ENCODE measurements at regions not wholly inside any gene's neighbourhood (a gene's known extent, or its start where the extent isn't known, plus 50 kb on each side); places are given as distances from the start of the nearest gene placed in this dataset.

DNA sequence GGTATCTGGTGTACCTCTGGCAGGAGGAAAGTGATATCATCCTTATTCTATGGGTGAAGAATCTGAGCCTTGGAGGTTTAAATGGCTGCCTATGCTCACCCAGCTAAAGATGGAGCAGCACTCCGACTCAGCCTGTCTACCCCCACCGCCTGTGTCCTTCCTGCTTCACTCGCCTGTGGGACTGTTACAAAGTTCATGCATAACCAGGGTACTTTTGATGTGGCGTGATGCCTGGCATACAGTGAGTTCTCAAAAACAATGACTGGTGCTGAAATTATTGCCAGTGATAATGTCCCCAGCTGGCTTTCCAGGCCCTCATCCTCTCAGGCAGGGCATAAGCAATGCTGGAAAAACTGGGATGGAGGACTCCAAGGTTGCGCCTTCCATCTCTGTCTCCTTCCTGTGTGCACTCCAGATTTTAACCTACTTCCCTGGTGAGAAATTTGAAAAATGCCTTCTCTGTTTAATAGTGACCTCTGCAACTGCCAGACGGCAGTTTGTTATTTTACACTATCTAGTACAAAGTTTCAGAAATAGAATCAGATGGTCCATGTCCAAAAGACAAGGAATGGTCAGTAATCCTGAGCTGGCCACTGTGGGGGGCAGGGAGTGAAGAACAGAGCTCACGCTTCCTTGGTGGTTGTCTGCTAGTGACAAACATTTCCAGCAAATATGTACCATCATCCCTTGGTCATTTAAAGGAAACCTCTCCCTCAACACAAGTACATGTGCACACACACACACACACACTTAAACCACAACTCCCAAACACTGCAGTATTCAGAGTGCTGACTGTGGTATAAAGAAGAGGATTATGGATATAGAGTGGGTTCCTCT, 86.5 kb upstream of the NMNAT3 start:
- Histone ChIP-seq H3K79me2 (ENCODE audit: control insufficient read depth, insufficient read depth, low read length) (no peaks in the 10 kb centered on the region), H3K9me3 (ENCODE audit: control extremely low read depth in 1 of 3, control insufficient read depth in 2 of 3, insufficient read depth in 1 of 3, low read length in 2 of 3) (peaks cover 0 to 4% (median 0%) of the 10 kb centered on the region in 3 donors), H3K27ac (ENCODE audit: low read length in 2 of 2) (no peak overlapping the region), H2AFZ (ENCODE audit: insufficient read depth, low read depth, low read length, poor library complexity, severe bottlenecking) (no peak overlapping the region), H3K9ac (ENCODE audit: low read length) (no peak overlapping the region), H3K4me2 (replicated peaks; ENCODE audit: low read depth, low read length, poor library complexity, severe bottlenecking) (no peak overlapping the region), H3K4me1 (ENCODE audit: control insufficient read depth in 2 of 2, insufficient read depth in 2 of 2, low read length in 2 of 2) (no peaks in the 10 kb centered on the region), H4K20me1 (ENCODE audit: control insufficient read depth, insufficient read depth, low read length, poor library complexity, severe bottlenecking) (no peaks in the 10 kb centered on the region), H3K4me3 (ENCODE audit: control extremely low read depth in 1 of 5, extremely low read depth in 1 of 5, insufficient read depth in 1 of 5, low read depth in 2 of 5, low read length in 4 of 5) (no peak overlapping the region), H3K27me3 (replicated peaks in 1 of 4; ENCODE audit: control extremely low read depth in 1 of 4, control insufficient read depth in 3 of 4, insufficient read depth in 4 of 4, low read length in 3 of 4) (no peaks in the 10 kb centered on the region), H3K36me3 (replicated peaks in 1 of 2; ENCODE audit: control extremely low read depth in 1 of 2, control insufficient read depth in 1 of 2, extremely low read depth in 1 of 2, insufficient read depth in 2 of 2, low read length in 1 of 2) (no peaks in the 10 kb centered on the region)
- TF ChIP-seq, protein P1, sequence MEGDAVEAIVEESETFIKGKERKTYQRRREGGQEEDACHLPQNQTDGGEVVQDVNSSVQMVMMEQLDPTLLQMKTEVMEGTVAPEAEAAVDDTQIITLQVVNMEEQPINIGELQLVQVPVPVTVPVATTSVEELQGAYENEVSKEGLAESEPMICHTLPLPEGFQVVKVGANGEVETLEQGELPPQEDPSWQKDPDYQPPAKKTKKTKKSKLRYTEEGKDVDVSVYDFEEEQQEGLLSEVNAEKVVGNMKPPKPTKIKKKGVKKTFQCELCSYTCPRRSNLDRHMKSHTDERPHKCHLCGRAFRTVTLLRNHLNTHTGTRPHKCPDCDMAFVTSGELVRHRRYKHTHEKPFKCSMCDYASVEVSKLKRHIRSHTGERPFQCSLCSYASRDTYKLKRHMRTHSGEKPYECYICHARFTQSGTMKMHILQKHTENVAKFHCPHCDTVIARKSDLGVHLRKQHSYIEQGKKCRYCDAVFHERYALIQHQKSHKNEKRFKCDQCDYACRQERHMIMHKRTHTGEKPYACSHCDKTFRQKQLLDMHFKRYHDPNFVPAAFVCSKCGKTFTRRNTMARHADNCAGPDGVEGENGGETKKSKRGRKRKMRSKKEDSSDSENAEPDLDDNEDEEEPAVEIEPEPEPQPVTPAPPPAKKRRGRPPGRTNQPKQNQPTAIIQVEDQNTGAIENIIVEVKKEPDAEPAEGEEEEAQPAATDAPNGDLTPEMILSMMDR (IDR thresholded peaks at IDR 0.05): no peak
- TF ChIP-seq EZH2 (IDR thresholded peaks at IDR 0.05; ENCODE audit: borderline replicate concordance, insufficient read depth, low read depth, low read length, poor library complexity, severe bottlenecking): no peak
- ChIA-PET CTCF (no interaction called here), POLR2A (no interaction called here)
- ATAC-seq (ENCODE audit: low read depth): no peak
- Mint-ChIP-seq H3K9me3 (ENCODE audit: insufficient read depth) (no peaks in the 10 kb centered on the region), H3K27ac (no peak overlapping the region), H3K4me3 (no peak overlapping the region), H3K27me3 (no peaks in the 10 kb centered on the region), H3K4me1 (no peaks in the 10 kb centered on the region)
- DNase-seq: no peak
- 67% methylated on average over 5 of the region's 7 CpGs for WGBS (ENCODE audit: insufficient coverage)
- intact Hi-C loops (cut with micrococcal nuclease): no loop called here

DNA sequence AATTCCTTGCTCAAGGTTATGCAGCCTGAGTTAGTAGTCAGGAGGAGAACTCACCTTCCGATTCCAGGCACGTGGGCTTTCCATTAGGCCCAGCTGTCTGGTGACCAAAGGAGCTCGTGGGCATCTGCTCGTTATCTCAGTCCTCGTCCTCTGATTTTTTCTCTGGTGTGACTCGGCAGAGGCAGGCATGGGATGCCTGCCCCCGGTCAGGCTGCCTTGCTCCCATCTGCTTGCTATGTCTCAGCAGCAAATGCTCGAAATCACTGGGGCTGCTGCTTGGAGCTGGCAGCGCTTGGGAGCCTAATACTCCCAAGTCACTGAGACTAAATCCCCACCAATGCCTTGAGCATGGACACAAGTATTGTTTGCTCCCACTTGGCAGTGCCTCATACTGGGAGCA, 84.5 kb upstream of the NMNAT3 start:
- intact Hi-C loops (cut with micrococcal nuclease): no loop called here
- WGBS (ENCODE audit: insufficient coverage): 83% methylated on average over 9 of the region's 9 CpGs

More for the DNA sequence above, 84.5 kb upstream of the NMNAT3 start:
- Mint-ChIP-seq H3K4me1 (no peaks in the 10 kb centered on the region), H3K27me3 (no peaks in the 10 kb centered on the region), H3K9me3 (ENCODE audit: insufficient read depth) (no peaks in the 10 kb centered on the region), H3K27ac (no peak overlapping the region), H3K4me3 (no peak overlapping the region)
- CTCF ChIA-PET: no interaction called here
- Histone ChIP-seq H4K20me1 (ENCODE audit: control insufficient read depth, insufficient read depth, low read length, poor library complexity, severe bottlenecking) (no peaks in the 10 kb centered on the region), H3K4me1 (ENCODE audit: control insufficient read depth in 2 of 2, insufficient read depth in 2 of 2, low read length in 2 of 2) (no peaks in the 10 kb centered on the region), H3K27me3 (replicated peaks in 1 of 4; ENCODE audit: control extremely low read depth in 1 of 4, control insufficient read depth in 3 of 4, insufficient read depth in 4 of 4, low read length in 3 of 4) (no peaks in the 10 kb centered on the region), H3K9me3 (ENCODE audit: control extremely low read depth in 1 of 3, control insufficient read depth in 2 of 3, insufficient read depth in 1 of 3, low read length in 2 of 3) (peaks cover 0 to 4% (median 0%) of the 10 kb centered on the region in 3 donors), H3K4me3 (ENCODE audit: control extremely low read depth in 1 of 5, extremely low read depth in 1 of 5, insufficient read depth in 1 of 5, low read depth in 2 of 5, low read length in 4 of 5) (no peak overlapping the region), H3K4me2 (replicated peaks; ENCODE audit: low read depth, low read length, poor library complexity, severe bottlenecking) (no peak overlapping the region), H2AFZ (ENCODE audit: insufficient read depth, low read depth, low read length, poor library complexity, severe bottlenecking) (no peak overlapping the region), H3K27ac (ENCODE audit: low read length in 2 of 2) (no peak overlapping the region), H3K9ac (ENCODE audit: low read length) (no peak overlapping the region), H3K79me2 (ENCODE audit: control insufficient read depth, insufficient read depth, low read length) (no peaks in the 10 kb centered on the region), H3K36me3 (replicated peaks in 1 of 2; ENCODE audit: control extremely low read depth in 1 of 2, control insufficient read depth in 1 of 2, extremely low read depth in 1 of 2, insufficient read depth in 2 of 2, low read length in 1 of 2) (no peaks in the 10 kb centered on the region)
- no peak for ATAC-seq (ENCODE audit: low read depth)
- TF ChIP-seq EZH2 (IDR thresholded peaks at IDR 0.05; ENCODE audit: borderline replicate concordance, insufficient read depth, low read depth, low read length, poor library complexity, severe bottlenecking): no peak
- TF ChIP-seq, protein P1 (IDR thresholded peaks at IDR 0.05): no peak
- no peak for DNase-seq
- POLR2A ChIA-PET: no interaction called here
